Neural cell (in vitro differentiated cells): ENCODE measurements at regions not wholly inside any gene's neighbourhood (a gene's known extent, or its start where the extent isn't known, plus 50 kb on each side); places are given as distances from the start of the nearest gene placed in this dataset.

Experiments used
- H2AFZ ChIP-seq: fragments of 200-600, 300-800 bp; sonication (generic), shearing (Covaris generic); 2 replicates; pipeline ENCODE4 v1.6.0; 2014; ENCODE audit warnings: low read depth, mild to moderate bottlenecking, antibody characterized with exemption, low read length, moderate library complexity
- H3F3A ChIP-seq: fragments of 200-600 bp; shearing (Covaris generic); 2 replicates; pipeline ENCODE4 v1.6.1; 2016; ENCODE audit warnings: mild to moderate bottlenecking, moderate library complexity, mixed read lengths, antibody characterized with exemption, low read length; ENCODE audit not compliant: insufficient read depth, poor library complexity, severe bottlenecking
- H3K27ac ChIP-seq: fragments of 200-600, 300-800 bp; sonication (generic), shearing (Covaris generic); 2 replicates; pipeline ENCODE4 v1.5.1; 2014; ENCODE audit warnings: mild to moderate bottlenecking, low read length, moderate library complexity
- H3K27me3 ChIP-seq: fragments of 300-800, 200-600 bp; sonication (generic), shearing (Covaris generic); 2 replicates; pipeline ENCODE4 v1.6.0; 2014; ENCODE audit warnings: mild to moderate bottlenecking, low read depth, low read length, moderate library complexity; ENCODE audit not compliant: insufficient read depth
- H3K36me3 ChIP-seq: fragments of 300-800, 200-600 bp; sonication (generic), shearing (Covaris generic); 2 replicates; pipeline ENCODE4 v1.5.1; 2014; ENCODE audit warnings: mild to moderate bottlenecking, antibody characterized with exemption, low read length, moderate library complexity; ENCODE audit not compliant: insufficient read depth
- H3K4me2 ChIP-seq: fragments of 300-800, 200-600 bp; sonication (generic), shearing (Covaris generic); 2 replicates; pipeline ENCODE4 v1.6.0; 2014; ENCODE audit warnings: mild to moderate bottlenecking, low read length
- H3K4me3 ChIP-seq: fragments of 300-800, 200-600 bp; sonication (generic), shearing (Covaris generic); 2 replicates; pipeline ENCODE4 v1.5.1; 2014; ENCODE audit warnings: mild to moderate bottlenecking, low read length, moderate library complexity
- H3K79me2 ChIP-seq: fragments of 200-600 bp; shearing (Covaris generic); replicated peaks from 2 replicates; pipeline ENCODE4 v1.6.0; 2014; ENCODE audit warnings: mild to moderate bottlenecking, low read length, moderate library complexity; ENCODE audit not compliant: insufficient read depth
- H3K9ac ChIP-seq: fragments of 300-800, 200-600 bp; sonication (generic), shearing (Covaris generic); 2 replicates; pipeline ENCODE4 v1.6.1; 2016; ENCODE audit warnings: mild to moderate bottlenecking, low read length, mixed read lengths
- H3K9me2 ChIP-seq: fragments of 200-600 bp; shearing (Covaris generic); 2 replicates; pipeline ENCODE4 v1.6.1; 2016; ENCODE audit warnings: mild to moderate bottlenecking, low read length, mixed read lengths; ENCODE audit not compliant: insufficient read depth
- H3K9me3 ChIP-seq: fragments of 200-600, 300-800 bp; sonication (generic), shearing (Covaris generic); 2 replicates; pipeline ENCODE4 v1.6.1; 2016; ENCODE audit warnings: mild to moderate bottlenecking, mixed run types, low read length, moderate library complexity, mixed read lengths
- H4K20me1 ChIP-seq: fragments of 200-600 bp; shearing (Covaris generic); 2 replicates; pipeline ENCODE4 v1.6.1; 2016; ENCODE audit warnings: mild to moderate bottlenecking, mixed run types; ENCODE audit not compliant: insufficient read depth
- CTCF ChIP-seq: fragments of 450-650 bp; IDR thresholded peaks from 2 replicates; pipeline ENCODE4 v1.5.1; 2014; ENCODE audit warnings: antibody characterized with exemption, mild to moderate bottlenecking, moderate library complexity; ENCODE audit not compliant: poor library complexity, severe bottlenecking
- EP300 ChIP-seq: fragments of 450-650 bp; conservative IDR thresholded peaks from 2 replicates; pipeline ENCODE4 v1.6.1; 2014; ENCODE audit warnings: antibody characterized with exemption, mild to moderate bottlenecking, moderate library complexity; ENCODE audit not compliant: poor library complexity, severe bottlenecking
- EZH2 ChIP-seq: fragments of 200-600, 300-800 bp; shearing (Covaris generic), sonication (generic); IDR thresholded peaks from 2 replicates; pipeline ENCODE4 v1.6.1; 2014; ENCODE audit warnings: antibody characterized with exemption, low read length, borderline replicate concordance, mild to moderate bottlenecking; ENCODE audit not compliant: insufficient read depth, poor library complexity, severe bottlenecking
- MXI1 ChIP-seq: fragments of 450-650 bp; conservative IDR thresholded peaks from 2 replicates; pipeline ENCODE4 v1.6.1; 2014; ENCODE audit warnings: antibody characterized with exemption, mild to moderate bottlenecking; ENCODE audit not compliant: poor library complexity, severe bottlenecking
- POLR2AphosphoS5 ChIP-seq: IDR thresholded peaks from 2 replicates; pipeline ENCODE4 v1.6.1; 2012
- RAD21 ChIP-seq: fragments of 450-650 bp; conservative IDR thresholded peaks from 2 replicates; pipeline ENCODE4 v1.6.1; 2014; ENCODE audit warnings: antibody characterized with exemption, mild to moderate bottlenecking, moderate library complexity
- SMC3 ChIP-seq: fragments of 450-650 bp; conservative IDR thresholded peaks from 2 replicates; pipeline ENCODE4 v1.6.1; 2014; ENCODE audit warnings: antibody characterized with exemption, mild to moderate bottlenecking, moderate library complexity; ENCODE audit not compliant: poor library complexity
- TAF1 ChIP-seq: IDR thresholded peaks from 2 replicates; pipeline ENCODE4 v1.6.1; 2012; ENCODE audit warnings: low read depth
- TF ChIP-seq, protein P1 (sequence below): IDR thresholded peaks from 2 replicates; pipeline ENCODE4 v1.6.1; 2012; ENCODE audit warnings: borderline replicate concordance

- Histone ChIP-seq H2AFZ (no peak overlapping the region), H3K4me2 (no peak overlapping the region), H3F3A (no peaks in the 10 kb centered on the region), H3K27me3 (no peaks in the 10 kb centered on the region), H3K79me2 (no peaks in the 10 kb centered on the region), H3K27ac (no peak overlapping the region), H3K9me2 (no peaks in the 10 kb centered on the region), H4K20me1 (no peaks in the 10 kb centered on the region), H3K9ac (no peak overlapping the region), H3K4me3 (no peak overlapping the region), H3K36me3 (no peaks in the 10 kb centered on the region), H3K9me3 (no peaks in the 10 kb centered on the region)
- TF ChIP-seq EP300: no peak
- no peak for TF ChIP-seq POLR2AphosphoS5
- no peak for TF ChIP-seq RAD21
- no peak for TF ChIP-seq MXI1
- no peak for TF ChIP-seq TAF1
- no peak for TF ChIP-seq CTCF
- TF ChIP-seq, protein P1, sequence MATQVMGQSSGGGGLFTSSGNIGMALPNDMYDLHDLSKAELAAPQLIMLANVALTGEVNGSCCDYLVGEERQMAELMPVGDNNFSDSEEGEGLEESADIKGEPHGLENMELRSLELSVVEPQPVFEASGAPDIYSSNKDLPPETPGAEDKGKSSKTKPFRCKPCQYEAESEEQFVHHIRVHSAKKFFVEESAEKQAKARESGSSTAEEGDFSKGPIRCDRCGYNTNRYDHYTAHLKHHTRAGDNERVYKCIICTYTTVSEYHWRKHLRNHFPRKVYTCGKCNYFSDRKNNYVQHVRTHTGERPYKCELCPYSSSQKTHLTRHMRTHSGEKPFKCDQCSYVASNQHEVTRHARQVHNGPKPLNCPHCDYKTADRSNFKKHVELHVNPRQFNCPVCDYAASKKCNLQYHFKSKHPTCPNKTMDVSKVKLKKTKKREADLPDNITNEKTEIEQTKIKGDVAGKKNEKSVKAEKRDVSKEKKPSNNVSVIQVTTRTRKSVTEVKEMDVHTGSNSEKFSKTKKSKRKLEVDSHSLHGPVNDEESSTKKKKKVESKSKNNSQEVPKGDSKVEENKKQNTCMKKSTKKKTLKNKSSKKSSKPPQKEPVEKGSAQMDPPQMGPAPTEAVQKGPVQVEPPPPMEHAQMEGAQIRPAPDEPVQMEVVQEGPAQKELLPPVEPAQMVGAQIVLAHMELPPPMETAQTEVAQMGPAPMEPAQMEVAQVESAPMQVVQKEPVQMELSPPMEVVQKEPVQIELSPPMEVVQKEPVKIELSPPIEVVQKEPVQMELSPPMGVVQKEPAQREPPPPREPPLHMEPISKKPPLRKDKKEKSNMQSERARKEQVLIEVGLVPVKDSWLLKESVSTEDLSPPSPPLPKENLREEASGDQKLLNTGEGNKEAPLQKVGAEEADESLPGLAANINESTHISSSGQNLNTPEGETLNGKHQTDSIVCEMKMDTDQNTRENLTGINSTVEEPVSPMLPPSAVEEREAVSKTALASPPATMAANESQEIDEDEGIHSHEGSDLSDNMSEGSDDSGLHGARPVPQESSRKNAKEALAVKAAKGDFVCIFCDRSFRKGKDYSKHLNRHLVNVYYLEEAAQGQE: no peak
- TF ChIP-seq EZH2: no peak
- no peak for TF ChIP-seq SMC3
Observed at GRCh38 chr1:147479864-147480564, 61.3 kb upstream of the BCL9 start.

DNA sequence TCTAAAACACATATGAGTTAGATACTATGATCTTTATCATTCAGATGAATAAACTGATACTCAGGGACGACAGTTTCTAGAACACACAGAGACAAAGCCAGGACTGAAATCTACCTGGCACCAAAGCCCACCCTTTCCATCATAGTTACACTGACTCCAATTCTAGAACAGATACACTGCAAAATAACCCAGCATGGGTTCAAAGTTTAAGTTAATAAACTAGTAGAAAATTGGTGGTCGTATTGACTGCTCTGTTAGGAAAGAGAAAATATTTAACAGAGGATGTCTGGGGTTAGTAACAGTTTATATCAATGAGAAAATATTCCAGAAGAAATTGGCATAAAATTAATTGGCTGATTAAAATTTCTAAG lies 60.8 kb upstream of the BCL9 start:
- Histone ChIP-seq H3K36me3 (no peaks in the 10 kb centered on the region), H3K4me2 (no peak overlapping the region), H4K20me1 (no peaks in the 10 kb centered on the region), H2AFZ (no peak overlapping the region), H3K79me2 (no peaks in the 10 kb centered on the region), H3K9me2 (no peaks in the 10 kb centered on the region), H3K9ac (no peak overlapping the region), H3K4me3 (no peak overlapping the region), H3K9me3 (no peaks in the 10 kb centered on the region), H3K27ac (no peak overlapping the region), H3F3A (no peaks in the 10 kb centered on the region), H3K27me3 (no peaks in the 10 kb centered on the region)
- no peak for TF ChIP-seq TAF1
- TF ChIP-seq EZH2: no peak
- no peak for TF ChIP-seq CTCF
- no peak for TF ChIP-seq MXI1
- TF ChIP-seq, protein P1: no peak
- no peak for TF ChIP-seq POLR2AphosphoS5
- no peak for TF ChIP-seq RAD21
- no peak for TF ChIP-seq EP300
- TF ChIP-seq SMC3: no peak
